Endodermal cell (in vitro differentiated cells): ENCODE measurements at regions not wholly inside any gene's neighbourhood (a gene's known extent, or its start where the extent isn't known, plus 50 kb on each side); places are given as distances from the start of the nearest gene placed in this dataset.
A peak's percentile ranks its signal among the peaks of the same experiment; 100 is the strongest.

Experiments
- DNase-seq: peaks from one replicate; pipeline ENCODE4 v3.0.0-alpha.2; 2017
- H3K27ac ChIP-seq: 2 replicates; pipeline ENCODE4 v1.5.1; 2013; ENCODE audit warnings: mild to moderate bottlenecking, low read depth, low read length, moderate library complexity
- H3K27me3 ChIP-seq: 2 replicates; pipeline ENCODE4 v1.6.1; 2013; ENCODE audit warnings: mild to moderate bottlenecking, low read length, moderate library complexity; ENCODE audit not compliant: insufficient read depth, control insufficient read depth, poor library complexity, severe bottlenecking
- H3K36me3 ChIP-seq: 2 replicates; pipeline ENCODE4 v1.7.0; 2013; ENCODE audit warnings: mild to moderate bottlenecking, low read length, moderate library complexity; ENCODE audit not compliant: control insufficient read depth, insufficient read depth
- H3K4me1 ChIP-seq: one replicate; pipeline ENCODE4 v1.7.0; 2013; ENCODE audit warnings: low read length; ENCODE audit not compliant: control insufficient read depth, insufficient read depth
- H3K4me3 ChIP-seq: 2 replicates; pipeline ENCODE4 v1.5.1; 2013; ENCODE audit warnings: mild to moderate bottlenecking, low read length, moderate library complexity
- H3K9ac ChIP-seq: 2 replicates; pipeline ENCODE4 v1.6.1; 2013; ENCODE audit warnings: mild to moderate bottlenecking, low read length, moderate library complexity; ENCODE audit not compliant: poor library complexity, severe bottlenecking; ENCODE audit errors: extremely low read depth
- H3K9me3 ChIP-seq: 2 replicates; pipeline ENCODE4 v1.6.1; 2013; ENCODE audit warnings: mild to moderate bottlenecking, low read length, moderate library complexity; ENCODE audit not compliant: control insufficient read depth
- H3K27ac Mint-ChIP-seq: 2 replicates; pipeline ENCODE4 v1.8.0; 2020; ENCODE audit warnings: mixed read lengths
- H3K27me3 Mint-ChIP-seq: 2 replicates; pipeline ENCODE4 v1.8.0; 2021; ENCODE audit warnings: mild to moderate bottlenecking, mixed read lengths; ENCODE audit not compliant: insufficient read depth
- H3K36me3 Mint-ChIP-seq: 2 replicates; pipeline ENCODE4 v1.8.0; 2020; ENCODE audit warnings: low read depth, mixed read lengths
- H3K4me1 Mint-ChIP-seq: 2 replicates; pipeline ENCODE4 v1.8.0; 2020; ENCODE audit warnings: mixed read lengths
- H3K4me3 Mint-ChIP-seq: 2 replicates; pipeline ENCODE4 v1.8.0; 2020; ENCODE audit warnings: mild to moderate bottlenecking, moderate library complexity, mixed read lengths
- H3K9me3 Mint-ChIP-seq: 2 replicates; pipeline ENCODE4 v1.8.0; 2020; ENCODE audit warnings: mild to moderate bottlenecking, mixed read lengths
- CTCF ChIP-seq: fragments of 200-600 bp; sonication (generic); conservative IDR thresholded peaks from 2 replicates; pipeline ENCODE4 v1.5.0; 2021; ENCODE audit warnings: antibody characterized with exemption, mild to moderate bottlenecking
- WGBS, 2 experiments: methylation state at CpG; one replicate each; pipeline versions ENCODE4 v1.1.5 to v1.1.7; 2013; ENCODE audit warnings: missing lambda C conversion rate in 2 of 2, mixed read lengths in 1 of 2; ENCODE audit not compliant: insufficient coverage in 1 of 2, insufficient read length in 1 of 2; 5-methylcytosine and 5-hydroxymethylcytosine counted together

DNA sequence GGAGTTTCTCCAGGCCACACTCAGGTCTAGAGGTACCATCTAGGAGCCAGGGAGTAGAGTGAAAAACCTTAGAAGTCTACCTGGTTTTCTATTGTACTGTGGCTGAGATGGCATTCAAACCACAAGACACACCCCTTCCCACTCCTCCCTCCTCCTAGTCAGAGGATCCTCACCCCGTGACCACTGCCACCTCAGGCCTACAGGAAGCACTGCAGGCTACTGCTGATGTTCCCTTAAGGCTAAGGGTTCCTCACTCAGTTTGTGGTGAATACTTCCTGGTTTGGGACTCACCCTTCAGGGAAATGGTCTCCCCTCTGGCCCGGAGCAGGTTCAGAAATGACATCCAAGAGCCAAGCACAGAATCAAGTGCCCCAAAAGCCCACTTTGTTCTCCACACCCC, 1293.9 kb downstream of the JRKL start:
- peaks cover 3% of the 10 kb centered on the region for H3K9me3 ChIP-seq
- DNase-seq = peak; percentile 84
- H3K27me3 Mint-ChIP-seq = no peaks in the 10 kb centered on the region
- WGBS, 2 experiments = 33 to 84% methylated on average over 1 to 2 of the region's 2 CpGs
- peaks cover 1% of the 10 kb centered on the region for H3K9me3 Mint-ChIP-seq
- H3K4me1 Mint-ChIP-seq = peaks cover 7% of the 10 kb centered on the region
- H3K36me3 ChIP-seq = no peaks in the 10 kb centered on the region
- no peaks in the 10 kb centered on the region for H3K36me3 Mint-ChIP-seq
- H3K27ac ChIP-seq = no peak overlapping the region
- H3K27ac Mint-ChIP-seq = peak overlapping the region; percentile 21
- no peak overlapping the region for H3K9ac ChIP-seq
- H3K27me3 ChIP-seq = no peaks in the 10 kb centered on the region
- no peak overlapping the region for H3K4me3 ChIP-seq
- TF ChIP-seq CTCF = peak; percentile 67
- H3K4me1 ChIP-seq = peaks cover 4% of the 10 kb centered on the region
- H3K4me3 Mint-ChIP-seq = no peak overlapping the region

- Histone ChIP-seq H3K36me3 (no peaks in the 10 kb centered on the region), H3K27ac (no peak overlapping the region), H3K9ac (no peak overlapping the region), H3K4me3 (no peak overlapping the region), H3K4me1 (peaks cover 4% of the 10 kb centered on the region), H3K27me3 (no peaks in the 10 kb centered on the region), H3K9me3 (no peaks in the 10 kb centered on the region)
- Mint-ChIP-seq H3K4me1 (peaks cover 8% of the 10 kb centered on the region), H3K9me3 (no peaks in the 10 kb centered on the region), H3K4me3 (no peak overlapping the region), H3K27me3 (no peaks in the 10 kb centered on the region), H3K36me3 (no peaks in the 10 kb centered on the region), H3K27ac (no peak overlapping the region)
- TF ChIP-seq CTCF = no peak
- 93 to 94% methylated on average over 2 to 4 of the region's 5 CpGs for WGBS, 2 experiments
- DNase-seq = peak; percentile 45
Measured at GRCh38 chr11:97684486-97685439, 1295.0 kb downstream of the JRKL start.

DNA sequence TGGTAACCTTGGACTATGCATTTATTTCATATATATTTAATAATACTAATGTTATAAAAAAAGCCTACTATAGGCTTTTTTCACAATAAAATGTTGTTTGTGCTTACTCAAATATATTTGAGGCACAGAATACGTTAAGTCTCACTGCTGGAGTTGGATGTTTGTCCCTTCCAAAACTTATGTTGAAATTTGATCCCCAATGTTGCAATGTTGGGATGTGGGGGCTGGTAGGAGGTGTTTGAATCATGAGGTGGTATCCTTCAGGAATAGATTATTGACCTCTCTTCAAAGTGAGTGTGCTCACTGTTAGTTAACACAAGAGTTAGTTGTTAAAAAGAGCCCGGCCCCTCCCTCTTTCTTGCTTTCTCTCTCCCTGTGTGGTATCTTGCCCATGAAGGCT, 1295.9 kb downstream of the JRKL start:
- no peaks in the 10 kb centered on the region for H3K9me3 ChIP-seq
- Mint-ChIP-seq H3K27me3 (no peaks in the 10 kb centered on the region), H3K4me1 (peaks cover 11% of the 10 kb centered on the region), H3K4me3 (no peak overlapping the region), H3K36me3 (no peaks in the 10 kb centered on the region), H3K9me3 (no peaks in the 10 kb centered on the region), H3K27ac (peak overlapping the region; percentile 63)
- TF ChIP-seq CTCF = no peak
- H3K9ac ChIP-seq = no peak overlapping the region
- DNase-seq = peak; percentile 49
- WGBS, 2 experiments = 80 to 81% methylated on average over 1 to 2 of the region's 2 CpGs
- no peaks in the 10 kb centered on the region for H3K27me3 ChIP-seq
- H3K4me3 ChIP-seq = no peak overlapping the region
- H3K36me3 ChIP-seq = no peaks in the 10 kb centered on the region
- H3K4me1 ChIP-seq = peaks cover 4% of the 10 kb centered on the region
- no peak overlapping the region for H3K27ac ChIP-seq
